Kidney (tissue), 13 donors: ENCODE measurements at regions not wholly inside any gene's neighbourhood (a gene's known extent, or its start where the extent isn't known, plus 50 kb on each side); places are given as distances from the start of the nearest gene placed in this dataset.

Experiments
- DNase-seq, 5 donors: peaks; one replicate each; pipeline ENCODE4 v3.0.0-alpha.2; 2013 to 2020
- FAIRE-seq: peaks from 2 replicates; lab custom pipeline; 2012; peaks lifted over from hg19 to GRCh38; lab: Jason Lieb, UNC
- H3K27ac ChIP-seq, 2 donors: one replicate each; pipeline ENCODE4 v1.7.0; 2013; ENCODE audit warnings: low read depth in 2 of 2, low read length in 2 of 2, inconsistent platforms in 1 of 2
- H3K27me3 ChIP-seq: one replicate; pipeline ENCODE4 v1.7.1; 2013; ENCODE audit warnings: low read length, inconsistent platforms; ENCODE audit not compliant: control insufficient read depth, insufficient read depth
- H3K36me3 ChIP-seq, 3 donors: one replicate each; pipeline versions ENCODE4 v1.7.0 to v1.7.1; 2013; ENCODE audit warnings: low read length in 3 of 3, control low read depth in 1 of 3, inconsistent platforms in 1 of 3; ENCODE audit not compliant: insufficient read depth in 3 of 3, control insufficient read depth in 2 of 3
- H3K4me1 ChIP-seq, 3 donors: one replicate each; pipeline versions ENCODE4 v1.7.0 to v1.7.1; 2013; ENCODE audit warnings: low read length in 3 of 3, inconsistent platforms in 1 of 3, low read depth in 1 of 3; ENCODE audit not compliant: control insufficient read depth in 2 of 3, insufficient read depth in 2 of 3
- H3K4me3 ChIP-seq, 3 donors: one replicate each; pipeline versions ENCODE4 v1.7.0 to v1.8.1; 2013; ENCODE audit warnings: low read length in 3 of 3, control low read depth in 1 of 3, inconsistent platforms in 1 of 3
- H3K9ac ChIP-seq, 3 donors: one replicate each; pipeline versions ENCODE4 v1.7.0 to v1.7.1; 2013; ENCODE audit warnings: low read length in 3 of 3, control low read depth in 1 of 3, inconsistent platforms in 1 of 3
- H3K9me3 ChIP-seq, 3 donors: one replicate each; pipeline versions ENCODE4 v1.7.0 to v1.7.1; 2013; ENCODE audit warnings: low read length in 3 of 3, control low read depth in 1 of 3, inconsistent platforms in 1 of 3; ENCODE audit not compliant: control insufficient read depth in 2 of 3, insufficient read depth in 1 of 3
- intact Hi-C: fragments of 100-400 bp; cut with DNase I; formaldehyde crosslinking; loops from one replicate; pipeline ENCODE4 v1.11.1; 2022
- TF ChIP-seq, protein P1 (sequence below): IDR thresholded peaks from 3 replicates; pipeline ENCODE4 v1.5.1; 2012; ENCODE audit warnings: mild to moderate bottlenecking, moderate library complexity, borderline replicate concordance; ENCODE audit not compliant: insufficient read depth; ENCODE audit errors: extremely low read depth
- donor health status: control.
- donor health status: control.
- donor health status: control.
- donor health status: control.
- donor health status: control.
- donor health status: DM: yes; HTN: yes; CAD: no.
- donor health status: Normal renal cell carcinoma (clear cell type).

DNA sequence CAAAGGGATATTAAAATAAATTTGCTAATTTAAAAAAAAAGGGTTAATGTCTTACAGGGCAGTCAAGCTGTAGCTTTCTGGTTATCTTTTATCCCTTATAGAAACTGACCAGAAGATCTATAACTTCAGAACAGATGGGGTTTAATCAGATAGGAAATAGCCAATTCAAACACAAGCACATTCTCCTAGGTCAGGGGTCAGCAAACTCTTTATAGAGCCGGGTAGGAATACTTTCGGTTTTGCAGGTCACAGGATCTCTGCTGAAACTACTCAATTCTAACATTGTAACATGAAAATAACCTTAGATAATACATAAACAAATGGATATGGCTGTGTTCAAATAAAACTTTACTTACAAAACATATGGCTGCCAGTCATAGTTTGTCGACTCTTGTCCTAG is 479.8 kb downstream of the ADRA2A start:
- intact Hi-C loops: no loop called here

DNA sequence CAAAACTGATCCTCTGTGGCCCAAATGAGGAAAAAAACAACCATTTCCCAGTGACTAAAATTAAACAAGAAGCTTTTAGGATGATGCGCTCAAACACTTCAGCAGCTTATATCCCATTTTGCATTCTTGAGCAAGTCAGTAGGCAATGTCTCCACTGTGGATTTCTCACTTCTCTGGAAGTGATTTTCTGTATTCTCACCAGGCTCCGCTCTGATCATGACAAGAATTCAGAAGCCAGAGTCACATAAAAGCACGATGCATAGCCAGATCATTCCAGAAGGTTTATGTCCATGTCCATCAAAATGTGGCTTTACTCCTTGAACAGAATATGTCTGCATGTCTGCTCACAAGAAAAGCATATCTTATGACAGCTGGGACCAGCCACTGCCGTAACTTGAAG is 481.4 kb downstream of the ADRA2A start:
- TF ChIP-seq, protein P1, sequence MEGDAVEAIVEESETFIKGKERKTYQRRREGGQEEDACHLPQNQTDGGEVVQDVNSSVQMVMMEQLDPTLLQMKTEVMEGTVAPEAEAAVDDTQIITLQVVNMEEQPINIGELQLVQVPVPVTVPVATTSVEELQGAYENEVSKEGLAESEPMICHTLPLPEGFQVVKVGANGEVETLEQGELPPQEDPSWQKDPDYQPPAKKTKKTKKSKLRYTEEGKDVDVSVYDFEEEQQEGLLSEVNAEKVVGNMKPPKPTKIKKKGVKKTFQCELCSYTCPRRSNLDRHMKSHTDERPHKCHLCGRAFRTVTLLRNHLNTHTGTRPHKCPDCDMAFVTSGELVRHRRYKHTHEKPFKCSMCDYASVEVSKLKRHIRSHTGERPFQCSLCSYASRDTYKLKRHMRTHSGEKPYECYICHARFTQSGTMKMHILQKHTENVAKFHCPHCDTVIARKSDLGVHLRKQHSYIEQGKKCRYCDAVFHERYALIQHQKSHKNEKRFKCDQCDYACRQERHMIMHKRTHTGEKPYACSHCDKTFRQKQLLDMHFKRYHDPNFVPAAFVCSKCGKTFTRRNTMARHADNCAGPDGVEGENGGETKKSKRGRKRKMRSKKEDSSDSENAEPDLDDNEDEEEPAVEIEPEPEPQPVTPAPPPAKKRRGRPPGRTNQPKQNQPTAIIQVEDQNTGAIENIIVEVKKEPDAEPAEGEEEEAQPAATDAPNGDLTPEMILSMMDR: no peak
- Histone ChIP-seq H3K9me3 (no peaks in the 10 kb centered on the region), H3K4me3 (no peak overlapping the region), H3K36me3 (no peaks in the 10 kb centered on the region), H3K27ac (no peak overlapping the region), H3K4me1 (no peaks in the 10 kb centered on the region), H3K27me3 (no peaks in the 10 kb centered on the region), H3K9ac (no peak overlapping the region)
- no peak for DNase-seq
- FAIRE-seq: no peak
- intact Hi-C loops: no loop called here

More for the DNA sequence above, 479.8 kb downstream of the ADRA2A start:
- TF ChIP-seq, protein P1: no peak
- Histone ChIP-seq H3K4me1 (no peaks in the 10 kb centered on the region), H3K4me3 (no peak overlapping the region), H3K36me3 (no peaks in the 10 kb centered on the region), H3K9ac (no peak overlapping the region), H3K27ac (no peak overlapping the region), H3K27me3 (no peaks in the 10 kb centered on the region), H3K9me3 (no peaks in the 10 kb centered on the region)
- FAIRE-seq (no peak), DNase-seq (no peak)

DNA sequence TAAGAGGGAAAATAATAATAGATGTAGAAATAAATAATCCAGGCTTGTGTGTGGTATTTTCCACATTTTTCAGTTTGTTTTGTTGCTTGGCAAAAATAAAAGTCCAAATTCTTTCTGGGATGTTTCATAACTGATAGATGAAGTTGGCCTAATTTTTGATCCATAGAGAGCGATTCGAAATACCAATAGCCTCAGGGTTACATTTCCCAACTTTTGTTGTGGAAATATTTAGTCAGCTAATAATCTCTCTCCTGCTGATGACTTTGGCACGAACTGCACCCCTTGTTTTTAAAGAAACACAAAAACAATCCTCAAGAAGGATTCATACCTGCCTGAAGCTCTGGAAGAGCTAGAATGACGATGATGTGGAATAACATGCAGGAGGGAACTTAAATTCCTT is 483.2 kb downstream of the ADRA2A start:
- Histone ChIP-seq H3K27me3 (no peaks in the 10 kb centered on the region), H3K36me3 (no peaks in the 10 kb centered on the region), H3K4me1 (no peaks in the 10 kb centered on the region), H3K4me3 (no peak overlapping the region), H3K9me3 (no peaks in the 10 kb centered on the region), H3K9ac (no peak overlapping the region), H3K27ac (no peak overlapping the region)
- no peak for FAIRE-seq
- intact Hi-C loops: no loop called here
- no peak for DNase-seq
- TF ChIP-seq, protein P1: no peak

DNA sequence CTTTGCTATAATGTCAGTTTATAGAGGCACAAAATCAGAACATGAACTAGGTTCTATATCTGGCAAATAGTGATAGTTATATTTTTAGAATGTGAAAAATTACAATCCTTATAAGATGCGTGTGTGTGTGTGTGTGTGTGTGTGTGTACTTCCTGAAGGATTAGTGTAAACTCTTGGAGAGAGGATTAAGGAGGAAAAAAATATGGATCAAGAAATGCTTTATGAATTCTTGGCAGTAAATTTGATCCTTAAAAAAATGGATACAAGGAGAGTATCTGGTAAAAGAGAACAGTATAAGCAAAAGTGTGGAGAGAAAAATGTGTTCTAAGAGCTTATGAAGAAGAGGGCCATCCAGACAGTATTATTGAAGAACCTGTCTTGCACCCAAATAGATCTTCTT is 484.3 kb downstream of the ADRA2A start:
- TF ChIP-seq, protein P1: no peak
- H3K9me3 ChIP-seq: no peaks in the 10 kb centered on the region
- intact Hi-C loops: no loop called here
- H3K36me3 ChIP-seq: no peaks in the 10 kb centered on the region
- H3K27ac ChIP-seq: no peak overlapping the region
- no peak overlapping the region for H3K4me3 ChIP-seq
- no peaks in the 10 kb centered on the region for H3K4me1 ChIP-seq
- H3K9ac ChIP-seq: no peak overlapping the region
- DNase-seq (no peak), FAIRE-seq (no peak)
- no peaks in the 10 kb centered on the region for H3K27me3 ChIP-seq
